ENCODE measurements at regions not wholly inside any gene's neighbourhood (a gene's known extent, or its start where the extent isn't known, plus 50 kb on each side); places are given as distances from the start of the nearest gene placed in this dataset.
"Not testable (repeated sequence)": the region's sequence is repeated elsewhere in the genome, so short reads cannot be mapped to it uniquely, and the experiment has no call there.

DNA sequence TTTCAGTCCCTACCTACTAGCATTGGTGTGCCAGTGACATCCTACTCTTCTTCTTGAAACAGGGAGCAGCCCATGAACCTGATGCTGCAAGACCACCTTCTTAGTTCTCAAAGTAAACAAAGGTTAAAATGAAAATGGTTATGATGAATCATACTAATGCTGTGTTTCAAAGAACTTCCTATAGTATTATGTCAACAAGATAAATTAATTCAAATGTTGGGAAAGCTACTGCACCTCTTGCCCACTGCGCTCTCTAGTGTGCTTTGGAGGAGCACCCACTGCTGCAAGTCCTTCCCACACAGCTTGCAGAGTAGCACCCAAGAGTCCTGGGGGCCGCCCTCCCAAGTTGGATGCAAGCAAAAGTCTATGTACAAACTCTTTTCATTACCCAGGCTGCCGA lies 81.1 kb downstream of the CD200R1L start:
- DNase-seq (ENCODE audit: low spot score): no peak

DNA sequence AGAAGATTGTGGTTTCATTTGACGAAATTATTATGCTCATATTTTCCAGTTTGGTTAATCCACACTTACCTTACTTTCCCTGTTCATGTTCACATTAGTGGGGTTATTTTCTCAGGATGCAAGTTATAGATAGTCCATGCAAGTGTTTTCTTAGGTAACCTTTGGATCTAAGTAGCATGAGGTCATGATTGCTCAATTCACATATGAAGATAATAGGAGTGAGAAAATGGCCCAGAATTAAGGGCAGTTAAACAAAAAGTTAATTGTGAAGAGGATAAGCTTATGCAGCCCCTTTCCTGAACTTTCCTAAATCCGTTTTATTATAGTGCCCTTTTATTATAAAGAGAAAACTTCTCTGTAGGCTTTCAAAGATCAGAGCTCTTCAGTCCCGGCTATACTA lies 83.4 kb downstream of the CD200R1L start:
- no peak for DNase-seq (ENCODE audit: low spot score)

DNA sequence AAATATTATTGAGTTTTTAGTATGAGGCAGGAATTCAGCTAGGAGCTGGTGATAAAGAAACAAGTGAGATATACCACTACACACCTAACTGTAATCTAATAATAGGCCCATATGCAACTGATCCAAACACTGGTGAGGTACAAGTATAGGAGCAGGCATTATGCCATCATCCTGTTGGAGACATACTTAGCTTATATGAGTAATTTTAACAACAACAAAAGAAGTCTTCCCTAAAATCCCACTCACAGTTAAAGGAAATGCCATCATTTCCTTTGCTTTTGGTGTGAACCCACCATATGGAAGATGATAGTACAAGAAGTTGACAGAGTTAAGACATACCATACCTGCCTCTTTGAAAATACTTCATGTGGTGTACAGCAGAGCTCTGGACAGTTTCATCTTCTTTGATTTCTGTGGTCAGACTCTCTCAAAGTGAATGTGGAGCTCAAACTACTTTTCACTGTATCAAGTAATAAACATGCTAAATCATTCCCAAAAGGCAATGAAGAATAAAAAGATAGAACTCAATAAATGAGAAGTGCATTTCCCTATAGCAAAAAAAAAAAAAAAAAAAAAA lies 85.5 kb downstream of the CD200R1L start:
- DNase-seq (ENCODE audit: low spot score): no peak

DNA sequence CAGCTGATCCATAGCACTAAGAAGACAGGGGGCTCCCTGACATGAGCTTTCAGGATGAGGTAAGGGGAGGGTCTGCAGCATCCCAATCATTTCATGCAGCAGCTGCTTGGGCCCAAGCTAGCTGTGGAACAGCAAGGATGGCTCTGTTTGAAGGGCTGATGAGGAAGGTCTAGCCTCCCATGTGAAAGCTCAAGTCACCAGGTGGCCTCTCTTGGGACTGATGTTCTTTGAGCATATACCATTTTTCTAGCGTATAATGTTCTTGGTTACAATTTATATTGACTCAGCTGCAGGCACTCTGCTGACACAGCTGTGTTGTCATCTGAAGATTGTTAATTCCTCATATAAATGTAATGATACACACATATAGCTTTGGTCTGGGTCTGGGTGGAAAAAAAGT lies 87.0 kb downstream of the CD200R1L start:
- DNase-seq (ENCODE audit: low spot score): no peak

DNA sequence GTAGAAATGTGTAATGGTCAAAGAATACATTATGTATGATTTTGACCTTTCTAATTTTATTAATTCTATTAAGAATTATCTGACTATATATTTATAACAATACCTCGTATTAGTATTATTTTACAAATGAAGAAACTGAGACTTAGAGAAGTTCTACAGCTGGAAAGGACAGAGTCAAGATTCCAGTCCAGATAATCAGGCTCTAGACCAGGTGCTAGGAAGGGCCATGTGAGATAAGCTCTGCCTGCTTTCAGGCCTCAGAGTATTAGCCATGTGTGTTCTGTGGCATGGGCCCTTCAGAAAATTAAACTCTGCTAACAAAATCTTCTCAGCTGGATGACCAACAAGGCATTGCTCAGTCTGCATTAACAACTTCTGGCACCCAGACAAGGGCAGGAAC lies 87.5 kb downstream of the CD200R1L start:
- no peak for DNase-seq (ENCODE audit: low spot score)

DNA sequence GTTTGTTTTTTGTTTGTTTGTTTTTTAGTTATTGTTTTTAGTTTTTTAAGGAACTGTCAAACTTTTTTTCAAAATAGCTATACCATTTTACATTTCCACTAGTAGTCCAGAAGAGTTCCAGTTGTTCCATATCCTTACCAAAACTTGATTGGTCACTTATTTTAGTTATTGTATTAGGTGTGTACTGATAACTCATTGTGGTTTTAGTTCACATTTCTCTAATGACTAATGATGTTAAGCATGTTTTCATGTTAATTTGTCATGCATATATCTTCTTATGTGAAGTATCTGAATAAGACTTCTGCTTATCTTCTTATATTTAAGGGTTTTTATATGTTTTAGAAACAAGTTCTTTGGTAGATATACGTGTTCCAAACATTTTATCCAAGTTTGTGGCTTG lies 89.5 kb downstream of the CD200R1L start:
- no peak for DNase-seq (ENCODE audit: low spot score)

DNA sequence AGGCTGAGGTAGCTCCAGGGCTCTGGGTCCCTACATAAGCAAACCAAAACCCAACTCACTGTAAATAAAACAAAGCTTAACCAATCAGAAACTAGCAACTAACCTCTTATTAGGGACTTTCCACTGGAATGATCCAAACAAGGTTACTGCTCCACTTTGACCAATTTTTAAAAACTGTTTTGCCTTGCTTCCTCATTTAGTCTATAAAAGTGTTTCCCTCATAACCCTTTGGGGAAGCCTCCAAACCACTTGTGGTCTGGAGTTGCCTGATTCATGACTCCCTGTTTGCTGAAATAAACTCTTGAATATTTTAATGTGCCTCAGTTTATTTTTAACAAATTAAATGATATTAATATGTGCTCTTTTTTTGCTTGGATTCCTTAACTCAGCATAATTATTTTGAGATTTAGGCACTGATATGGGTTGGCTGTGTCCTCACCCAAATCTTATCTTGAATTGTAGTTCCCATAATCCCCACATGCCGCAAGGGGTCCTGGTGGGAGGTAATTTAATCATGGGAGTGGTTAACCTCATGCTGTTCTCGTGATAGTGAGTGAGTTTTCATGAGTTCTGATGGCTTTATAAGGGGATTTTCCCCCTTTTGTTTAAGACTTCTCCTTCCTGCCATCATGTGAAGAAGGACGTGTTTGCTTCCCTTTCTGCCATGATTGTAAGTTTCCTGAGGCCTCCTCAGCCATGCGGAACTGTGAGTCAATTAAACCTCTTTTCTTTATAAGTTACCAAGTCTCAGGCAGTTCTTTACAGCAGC lies 90.6 kb downstream of the CD200R1L start:
- DNase-seq (ENCODE audit: low spot score): no peak

DNA sequence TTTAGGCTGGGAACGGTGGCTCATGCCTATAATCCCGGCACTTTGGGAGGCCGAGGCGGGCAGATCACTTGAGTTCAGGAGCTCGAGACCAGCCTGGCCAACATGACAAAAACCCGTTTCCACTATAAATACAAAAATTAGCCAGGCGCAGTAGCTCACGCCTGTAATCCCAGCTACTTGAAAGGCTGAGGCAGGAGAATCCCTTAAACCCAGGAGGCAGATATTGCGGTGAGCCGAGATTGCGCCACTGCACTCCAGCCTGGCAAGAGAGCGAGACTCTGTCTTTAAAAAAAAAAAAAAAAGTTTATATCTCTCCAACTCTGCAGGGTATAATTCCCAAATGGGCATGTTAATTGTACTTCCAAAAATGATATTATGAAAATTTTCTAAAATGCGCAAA lies 91.6 kb downstream of the CD200R1L start:
- DNase-seq (ENCODE audit: low spot score): not testable (repeated sequence)

DNA sequence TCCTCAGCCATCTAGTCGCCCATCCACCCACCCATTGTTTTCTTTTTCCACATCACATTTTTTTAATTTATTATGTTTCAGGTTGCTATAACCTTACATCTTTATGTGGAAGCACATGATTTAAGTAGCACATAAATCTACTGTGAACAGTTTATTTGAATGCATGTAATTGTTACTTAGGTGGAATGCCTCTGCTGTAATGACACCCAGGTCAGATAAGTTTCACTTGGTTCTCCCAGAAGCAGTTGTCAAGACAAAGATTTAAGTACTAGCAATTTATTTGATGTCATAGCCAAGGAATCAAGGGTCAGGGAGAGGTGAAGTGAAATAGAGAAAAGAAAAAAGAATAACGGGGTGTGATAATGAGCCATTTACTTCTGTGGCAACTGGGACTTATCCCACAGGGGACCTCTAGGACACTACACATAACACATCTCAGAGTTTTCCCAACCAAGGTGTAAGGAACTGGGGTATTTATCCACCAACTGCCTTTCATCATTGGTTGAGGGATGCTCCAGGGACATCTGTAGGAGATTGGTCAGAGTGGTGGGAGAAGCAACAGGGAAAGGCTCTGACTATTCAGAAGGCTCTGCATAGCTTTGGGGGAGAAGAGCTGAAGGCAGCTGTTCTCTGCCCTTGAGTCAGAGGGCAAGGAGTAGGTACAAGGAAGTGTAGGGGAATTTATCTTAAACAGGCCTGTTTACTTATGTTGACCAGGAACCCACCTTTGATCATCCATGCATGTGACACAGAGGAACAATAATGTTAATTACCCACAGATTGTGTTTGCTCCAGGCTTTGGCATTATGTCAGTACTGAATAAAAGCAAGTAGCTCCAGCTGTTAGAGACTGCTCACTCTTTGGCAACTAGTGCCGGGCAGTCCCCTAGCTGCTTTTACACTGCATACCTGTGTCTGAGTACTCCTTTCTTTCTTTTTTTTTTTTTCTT lies 94.8 kb downstream of the CD200R1L start:
- no peak for DNase-seq (ENCODE audit: low spot score)

DNA sequence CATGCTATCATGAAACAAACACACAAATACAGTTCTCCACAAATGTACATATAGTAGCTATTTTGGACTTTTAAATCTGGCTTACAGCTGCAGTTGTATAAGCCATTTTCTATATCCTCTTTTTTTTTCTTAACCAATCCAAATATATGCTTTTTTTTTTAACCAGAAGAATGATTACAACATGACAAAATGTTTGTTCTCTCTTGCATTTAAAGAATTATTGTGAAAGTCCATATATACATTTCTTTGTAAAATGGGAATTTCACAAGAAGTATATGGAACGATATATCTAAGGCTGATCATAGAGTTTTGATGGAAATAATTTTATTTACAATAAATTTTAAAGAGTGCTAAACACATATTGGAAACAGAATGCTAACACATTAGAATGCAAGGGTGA lies 95.6 kb downstream of the CD200R1L start:
- no peak for DNase-seq (ENCODE audit: low spot score)

DNA sequence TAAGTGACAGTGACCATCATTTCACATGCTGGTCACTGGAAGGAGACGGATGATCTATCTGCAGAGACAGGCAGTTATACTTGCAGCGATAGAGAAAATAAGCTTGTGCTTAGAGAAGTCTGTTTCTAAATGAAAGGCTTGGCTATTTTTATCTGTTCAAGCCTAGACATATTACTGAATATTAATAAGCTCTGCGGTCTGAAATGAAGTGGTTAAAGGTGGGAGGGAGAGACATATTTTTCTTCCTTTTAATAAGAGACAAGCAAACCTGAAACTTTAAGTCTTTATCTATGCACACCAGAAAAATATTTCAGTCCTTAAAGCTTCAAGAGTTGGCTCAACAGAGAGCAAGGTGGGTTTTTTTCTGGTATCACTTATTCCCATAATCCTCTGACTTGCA lies 99.0 kb downstream of the CD200R1L start:
- no peak for DNase-seq (ENCODE audit: low spot score)

DNA sequence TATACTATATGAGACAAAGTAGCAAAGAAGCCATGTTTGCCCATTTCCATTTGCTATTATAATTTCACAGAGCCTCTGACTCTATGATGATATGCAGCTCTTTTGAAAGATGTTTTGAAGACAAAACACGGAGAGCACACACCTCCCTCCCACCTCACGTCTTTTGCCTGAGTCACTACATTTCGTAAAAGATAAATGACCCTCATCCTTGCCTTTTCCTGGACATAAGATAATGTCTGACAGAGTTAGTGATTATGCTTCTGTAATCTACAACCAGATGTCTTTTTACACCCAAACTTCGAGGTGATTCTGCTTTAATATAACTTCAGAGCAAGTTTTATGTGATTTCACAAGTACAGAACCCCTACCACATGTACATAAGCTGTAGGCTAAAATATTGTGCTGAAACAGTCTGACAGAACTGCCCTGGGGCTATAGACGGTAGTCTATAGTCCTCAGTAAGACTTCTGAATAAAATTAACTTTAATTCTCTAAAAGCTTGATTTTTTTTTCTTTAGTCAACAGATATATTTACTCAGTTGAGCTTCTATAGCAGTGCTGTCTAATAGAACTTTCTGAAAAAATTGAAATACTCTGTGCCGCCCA lies 99.9 kb downstream of the CD200R1L start:
- no peak for DNase-seq (ENCODE audit: low spot score)

DNA sequence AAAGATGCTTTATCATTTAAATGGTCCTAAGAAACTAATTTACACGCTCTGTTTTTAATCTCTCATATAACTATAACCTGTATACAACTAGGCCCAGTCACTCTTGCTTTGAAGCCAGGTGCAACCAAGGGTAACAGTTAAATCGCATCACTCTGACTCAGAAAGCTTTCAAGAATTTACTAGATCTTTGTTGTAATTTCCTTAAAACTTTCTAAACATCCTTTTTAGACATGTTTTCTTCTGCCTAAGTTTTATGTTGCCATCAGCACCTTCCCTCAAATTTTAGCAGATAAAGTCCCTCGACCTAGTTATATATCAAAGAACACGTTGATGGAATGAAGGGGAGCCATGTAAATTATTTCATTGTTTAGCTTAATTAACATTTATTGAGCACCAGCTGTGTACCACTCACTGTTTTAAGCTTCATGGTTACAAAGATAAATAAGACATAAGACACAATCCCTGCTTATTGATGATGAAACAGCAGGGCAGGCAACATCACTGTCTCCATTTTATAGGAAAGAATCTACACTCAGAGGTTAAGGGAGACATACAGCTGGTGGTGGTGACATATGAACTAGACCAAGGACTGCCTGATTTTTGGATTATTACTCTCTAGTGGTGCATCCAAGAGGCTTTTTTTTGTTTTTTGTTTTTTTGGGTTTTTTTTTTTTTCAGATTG lies 101.0 kb downstream of the CD200R1L start:
- DNase-seq (ENCODE audit: low spot score): no peak

DNA sequence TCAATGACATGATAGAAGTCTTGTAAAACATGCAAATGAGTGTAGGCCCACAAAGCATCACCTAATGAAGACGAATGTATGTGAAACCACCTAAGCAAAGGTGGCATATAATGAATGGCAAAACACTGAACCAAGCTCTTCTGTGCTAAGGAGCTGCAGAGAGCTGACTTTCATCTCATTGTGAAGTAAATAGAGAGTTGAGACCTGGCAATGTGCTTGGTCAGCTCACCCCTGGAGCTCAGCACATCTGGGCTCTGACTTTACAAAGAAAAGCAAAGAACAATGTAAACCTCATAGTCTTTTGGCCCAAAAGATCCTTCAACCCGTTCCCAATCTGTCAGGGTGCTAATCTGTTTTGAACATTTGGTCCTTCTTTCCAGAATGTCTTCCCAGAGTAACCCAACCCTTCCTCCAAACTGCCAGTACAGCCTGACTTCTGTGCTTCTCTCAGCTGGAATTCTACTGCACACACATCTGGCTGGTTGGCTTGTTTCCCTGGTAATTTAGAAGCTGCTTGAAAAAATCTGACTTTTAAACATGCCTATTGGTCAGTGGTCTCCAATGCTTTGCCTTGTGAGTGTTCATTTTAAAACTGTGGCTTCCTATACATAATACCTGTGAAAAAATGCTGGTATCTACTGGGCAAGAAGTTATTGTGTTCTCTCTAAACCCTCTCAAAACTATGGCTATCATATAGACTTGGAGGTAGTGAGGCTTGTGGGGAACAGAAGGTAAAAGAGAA lies 101.7 kb downstream of the CD200R1L start:
- DNase-seq (ENCODE audit: low spot score): no peak

DNA sequence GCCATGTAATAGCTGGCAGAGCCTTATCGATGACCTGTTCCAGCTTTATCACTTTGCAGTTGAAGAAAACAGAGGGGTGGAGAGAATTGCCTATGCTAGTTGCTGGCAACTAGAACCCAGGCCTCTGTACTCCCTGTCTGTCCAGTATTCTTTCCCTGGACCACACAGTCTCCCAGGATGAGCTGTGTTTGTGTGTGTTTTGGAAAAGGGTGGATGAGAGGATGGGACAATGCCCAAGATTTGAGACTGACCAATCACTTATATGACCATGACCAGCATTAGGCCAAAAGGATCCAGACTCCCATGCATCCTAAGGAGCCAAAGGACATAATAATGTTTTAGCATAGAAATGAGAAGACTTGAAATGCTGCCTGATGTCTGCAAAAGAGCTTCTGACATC lies 102.6 kb downstream of the CD200R1L start:
- DNase-seq (ENCODE audit: low spot score): no peak

DNA sequence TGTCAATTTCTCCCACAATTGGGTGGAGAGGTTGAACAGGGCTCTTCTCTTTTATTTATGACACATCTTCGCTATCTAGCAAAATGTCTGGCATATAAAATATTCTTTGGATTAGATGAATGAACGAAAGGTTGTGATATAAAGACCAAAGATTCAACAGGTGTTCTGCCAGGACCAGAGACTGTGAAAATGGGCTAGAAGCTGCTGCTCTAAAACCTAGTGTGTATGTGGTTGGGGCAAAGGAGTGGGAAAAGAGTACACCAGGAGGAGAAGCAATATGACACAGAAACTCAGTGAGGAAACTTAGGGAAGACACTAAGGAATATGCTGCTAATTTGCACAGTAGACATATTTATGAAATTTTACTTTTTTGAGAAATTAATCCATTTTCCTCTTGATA lies 102.0 kb upstream of the CCDC80 start:
- DNase-seq (ENCODE audit: low spot score): no peak

DNA sequence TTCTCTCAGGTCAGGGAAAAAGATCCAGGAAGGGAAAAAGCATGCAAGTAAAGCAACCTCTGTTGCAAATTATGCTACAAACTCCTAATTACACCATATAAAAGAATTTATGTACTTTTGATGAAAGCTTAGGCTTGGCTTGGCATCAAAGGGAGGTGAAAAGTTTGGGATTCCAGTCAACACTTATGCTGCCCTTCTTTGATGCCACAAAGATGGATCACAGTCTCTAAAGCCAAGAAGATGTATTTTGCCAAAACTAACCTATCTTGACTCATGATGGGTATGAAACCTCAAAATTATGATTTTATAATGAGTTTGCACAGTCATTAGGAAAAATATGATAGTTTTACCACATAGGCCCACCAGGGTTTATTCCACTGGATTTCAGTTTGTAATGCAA lies 101.0 kb upstream of the CCDC80 start:
- no peak for DNase-seq (ENCODE audit: low spot score)

DNA sequence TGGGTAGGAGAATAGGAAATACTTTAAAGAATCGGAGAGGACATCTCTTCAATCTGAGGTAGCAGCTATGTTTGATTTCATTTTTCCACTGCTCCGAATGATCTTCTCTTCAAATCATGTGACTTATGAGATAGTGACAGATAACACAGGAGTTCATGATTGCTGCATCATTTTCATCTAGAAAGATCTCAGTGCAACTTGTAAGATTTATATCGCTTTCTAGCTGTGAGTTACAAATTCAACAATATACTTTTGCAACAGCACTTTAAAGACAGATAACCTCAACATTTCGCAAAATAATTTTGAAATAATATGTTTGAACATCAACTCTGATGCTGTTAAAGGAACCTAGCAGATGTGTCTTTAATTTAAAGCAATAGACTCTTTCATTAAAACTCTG lies 99.9 kb upstream of the CCDC80 start:
- no peak for DNase-seq (ENCODE audit: low spot score)

DNA sequence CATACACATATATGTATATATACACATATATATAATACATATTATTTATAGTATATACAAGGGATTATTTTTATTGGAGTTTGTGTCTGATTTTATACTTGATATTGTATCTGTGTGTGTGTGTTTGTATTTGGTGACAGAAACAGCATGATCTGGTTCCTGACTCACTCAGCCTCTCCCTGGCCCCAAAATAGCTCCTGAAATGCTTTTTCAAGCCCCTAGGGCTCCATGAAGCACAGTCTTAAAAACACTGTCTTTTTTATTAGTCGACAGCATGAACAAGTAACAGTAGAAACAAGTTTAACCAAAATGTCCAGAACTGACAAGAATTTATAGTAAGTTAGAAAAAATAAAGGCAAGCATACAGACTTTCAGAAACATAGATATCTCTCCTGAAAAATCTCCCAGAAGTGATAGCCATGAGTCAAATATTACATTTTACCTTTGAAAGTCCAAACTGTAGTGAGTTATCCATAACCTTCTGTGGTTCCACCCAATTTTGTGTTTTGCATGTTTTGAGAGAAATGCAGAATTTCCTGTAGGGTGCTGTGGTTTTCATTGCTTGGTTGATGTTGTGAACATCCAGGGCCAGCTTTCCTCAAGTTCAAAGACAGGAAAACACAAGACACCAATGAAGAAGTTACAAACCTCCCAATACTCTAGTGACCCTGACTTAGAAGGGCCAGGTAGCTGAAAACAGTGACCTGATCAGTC lies 98.5 kb upstream of the CCDC80 start:
- DNase-seq (ENCODE audit: low spot score): no peak

DNA sequence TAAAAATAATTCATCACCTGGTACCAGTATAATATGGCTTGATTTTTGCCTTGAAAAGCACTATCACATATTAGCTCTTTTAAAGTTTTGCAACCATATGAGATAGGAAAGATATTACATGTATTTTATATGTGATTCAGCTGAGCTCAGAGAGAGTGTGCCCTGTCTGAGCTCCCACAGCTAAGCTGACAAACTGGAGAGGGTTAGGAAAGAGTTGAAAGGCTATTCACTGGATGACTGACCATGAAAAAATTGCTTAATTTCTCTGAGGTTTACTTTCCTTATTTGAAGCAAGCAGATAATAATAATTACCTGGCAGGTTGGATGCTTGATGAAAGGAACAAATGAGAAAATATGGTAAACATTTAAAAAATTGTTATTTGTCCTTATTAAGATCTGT lies 97.4 kb upstream of the CCDC80 start:
- DNase-seq (ENCODE audit: low spot score): no peak
